OCI-LY1 (cell line): ENCODE measurements at regions not wholly inside any gene's neighbourhood (a gene's known extent, or its start where the extent isn't known, plus 50 kb on each side); places are given as distances from the start of the nearest gene placed in this dataset.

Experiments used
- H2AFZ ChIP-seq: fragments of 200-600 bp; sonication (generic), shearing (Covaris generic); 2 replicates; pipeline ENCODE4 v1.6.0; 2014; ENCODE audit warnings: antibody characterized with exemption, mild to moderate bottlenecking, low read length
- H3F3A ChIP-seq: fragments of 200-600 bp; sonication (generic), shearing (Covaris generic); 2 replicates; pipeline ENCODE4 v1.6.0; 2014; ENCODE audit warnings: mild to moderate bottlenecking, antibody characterized with exemption, low read length, moderate library complexity; ENCODE audit not compliant: insufficient read depth
- H3K27ac ChIP-seq: fragments of 200-600 bp; sonication (generic); 2 replicates; pipeline ENCODE4 v1.5.1; 2014; ENCODE audit warnings: low read length, mixed run types, mild to moderate bottlenecking, low read depth; ENCODE audit not compliant: poor library complexity, severe bottlenecking
- H3K27me3 ChIP-seq: fragments of 200-600 bp; sonication (generic); 2 replicates; pipeline ENCODE4 v1.6.0; 2014; ENCODE audit warnings: antibody characterized with exemption, mild to moderate bottlenecking, low read length, moderate library complexity; ENCODE audit not compliant: insufficient read depth
- H3K36me3 ChIP-seq: fragments of 200-600 bp; sonication (generic); 2 replicates; pipeline ENCODE4 v1.6.1; 2014; ENCODE audit warnings: mild to moderate bottlenecking, antibody characterized with exemption, low read length, moderate library complexity, mixed read lengths; ENCODE audit not compliant: insufficient read depth
- H3K4me1 ChIP-seq: fragments of 200-600 bp; sonication (generic); 2 replicates; pipeline ENCODE4 v1.5.1; 2014; ENCODE audit warnings: mild to moderate bottlenecking, low read length, moderate library complexity; ENCODE audit not compliant: insufficient read depth, severe bottlenecking
- H3K4me2 ChIP-seq: fragments of 200-600 bp; sonication (generic), shearing (Covaris generic); 2 replicates; pipeline ENCODE4 v1.6.1; 2014; ENCODE audit warnings: low read length
- H3K4me3 ChIP-seq: fragments of 200-600 bp; sonication (generic); 2 replicates; pipeline ENCODE4 v1.5.1; 2014; ENCODE audit warnings: low read length, low read depth, mild to moderate bottlenecking, mixed read lengths; ENCODE audit not compliant: poor library complexity, severe bottlenecking
- H3K79me2 ChIP-seq: fragments of 200-600 bp; shearing (Covaris generic); 2 replicates; pipeline ENCODE4 v1.6.1; 2016; ENCODE audit warnings: mixed run types, low read length, mixed read lengths; ENCODE audit not compliant: insufficient read depth
- H3K9ac ChIP-seq: fragments of 200-600 bp; sonication (generic), shearing (Covaris generic); 2 replicates; pipeline ENCODE4 v1.6.1; 2014; ENCODE audit warnings: mild to moderate bottlenecking, low read length, mixed read lengths
- H3K9me2 ChIP-seq: fragments of 200-600 bp; sonication (generic), shearing (Covaris generic); 2 replicates; pipeline ENCODE4 v1.6.1; 2014; ENCODE audit warnings: low read depth, mild to moderate bottlenecking, low read length, mixed read lengths
- H3K9me3 ChIP-seq: fragments of 200-600 bp; shearing (Covaris generic); 2 replicates; pipeline ENCODE4 v1.6.1; 2014; ENCODE audit warnings: low read length, mixed read lengths
- H4K20me1 ChIP-seq: fragments of 200-600 bp; sonication (generic), shearing (Covaris generic); 2 replicates; pipeline ENCODE4 v1.6.0; 2016; ENCODE audit warnings: mild to moderate bottlenecking, low read length; ENCODE audit not compliant: insufficient read depth
- EZH2 ChIP-seq: fragments of 200-600 bp; sonication (generic), shearing (Covaris generic); IDR thresholded peaks from 2 replicates; pipeline ENCODE4 v1.8.0; 2017; ENCODE audit warnings: borderline replicate concordance, mixed run types, mild to moderate bottlenecking, antibody characterized with exemption, low read length, moderate library complexity, mixed read lengths
- TF ChIP-seq, protein P1 (sequence below): fragments of 200-600 bp; sonication (generic), shearing (Covaris generic); IDR thresholded peaks from 2 replicates; pipeline ENCODE4 v1.5.1; 2017; ENCODE audit warnings: mild to moderate bottlenecking, antibody characterized with exemption, low read length, moderate library complexity, mixed read lengths

DNA sequence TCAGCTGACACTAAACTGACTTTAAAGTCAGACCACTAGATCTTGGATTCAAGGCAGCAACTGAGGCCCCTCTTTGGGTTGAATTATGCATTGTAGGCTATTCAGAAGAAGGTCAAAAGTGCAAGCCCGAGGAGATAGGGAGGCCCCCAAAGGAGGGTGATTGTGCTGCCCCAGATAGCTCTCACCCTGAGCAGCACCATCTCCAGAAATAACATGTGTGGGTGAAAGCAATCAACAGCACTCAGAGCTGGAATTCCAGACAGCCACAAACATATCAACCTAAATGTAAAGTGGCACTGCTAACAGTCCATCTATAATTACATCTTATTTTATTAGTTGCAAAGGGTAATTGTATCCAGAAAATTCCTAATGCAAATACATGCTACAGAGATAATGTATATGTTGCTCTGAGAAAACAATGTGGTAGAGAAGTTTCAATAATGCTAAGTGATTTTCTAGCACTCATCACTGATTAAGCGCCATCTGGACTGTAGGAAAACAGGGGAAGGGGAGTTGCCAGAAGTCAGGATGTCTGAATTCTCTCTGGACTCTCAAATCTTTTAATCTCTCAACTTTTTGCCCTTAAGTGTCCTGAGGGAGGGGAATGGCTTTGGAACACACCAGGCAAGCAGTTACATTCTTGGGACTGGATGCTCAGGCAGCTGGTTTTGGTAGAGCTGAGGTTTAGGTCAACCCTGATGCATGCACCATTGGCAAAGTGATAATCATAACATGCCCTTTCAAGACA, 61.8 kb upstream of the SFRP2 start:
- no peaks in the 10 kb centered on the region for H3K79me2 ChIP-seq

DNA sequence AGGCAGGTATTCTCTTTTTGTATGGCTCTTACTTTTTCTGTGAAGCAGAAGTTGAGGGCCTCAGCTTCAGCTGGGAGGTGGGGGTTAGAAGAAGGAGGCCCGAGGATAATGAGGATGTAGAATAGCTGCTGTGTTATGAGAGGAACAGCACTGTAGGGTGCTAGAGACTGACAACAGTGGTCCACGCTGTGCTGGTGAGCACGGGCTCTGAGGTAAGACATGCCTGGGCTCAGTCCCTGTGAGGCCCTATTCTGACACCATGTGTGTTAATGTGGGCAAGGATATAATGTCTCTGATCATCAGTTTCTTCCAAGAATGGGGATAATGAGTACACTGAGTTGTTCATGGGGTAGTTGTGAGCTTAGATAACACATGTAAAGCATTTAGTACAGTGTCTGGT, 55.3 kb upstream of the SFRP2 start:
- H3K79me2 ChIP-seq, result no peaks in the 10 kb centered on the region
- H3F3A ChIP-seq, result no peaks in the 10 kb centered on the region
- no peaks in the 10 kb centered on the region for H4K20me1 ChIP-seq
- H3K9me2 ChIP-seq, result no peaks in the 10 kb centered on the region
- H3K27ac ChIP-seq, result no peak overlapping the region
- H3K27me3 ChIP-seq, result no peaks in the 10 kb centered on the region
- H2AFZ ChIP-seq, result no peak overlapping the region
- TF ChIP-seq, protein P1, sequence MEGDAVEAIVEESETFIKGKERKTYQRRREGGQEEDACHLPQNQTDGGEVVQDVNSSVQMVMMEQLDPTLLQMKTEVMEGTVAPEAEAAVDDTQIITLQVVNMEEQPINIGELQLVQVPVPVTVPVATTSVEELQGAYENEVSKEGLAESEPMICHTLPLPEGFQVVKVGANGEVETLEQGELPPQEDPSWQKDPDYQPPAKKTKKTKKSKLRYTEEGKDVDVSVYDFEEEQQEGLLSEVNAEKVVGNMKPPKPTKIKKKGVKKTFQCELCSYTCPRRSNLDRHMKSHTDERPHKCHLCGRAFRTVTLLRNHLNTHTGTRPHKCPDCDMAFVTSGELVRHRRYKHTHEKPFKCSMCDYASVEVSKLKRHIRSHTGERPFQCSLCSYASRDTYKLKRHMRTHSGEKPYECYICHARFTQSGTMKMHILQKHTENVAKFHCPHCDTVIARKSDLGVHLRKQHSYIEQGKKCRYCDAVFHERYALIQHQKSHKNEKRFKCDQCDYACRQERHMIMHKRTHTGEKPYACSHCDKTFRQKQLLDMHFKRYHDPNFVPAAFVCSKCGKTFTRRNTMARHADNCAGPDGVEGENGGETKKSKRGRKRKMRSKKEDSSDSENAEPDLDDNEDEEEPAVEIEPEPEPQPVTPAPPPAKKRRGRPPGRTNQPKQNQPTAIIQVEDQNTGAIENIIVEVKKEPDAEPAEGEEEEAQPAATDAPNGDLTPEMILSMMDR, result no peak
- no peak for TF ChIP-seq EZH2
- no peaks in the 10 kb centered on the region for H3K36me3 ChIP-seq
- no peaks in the 10 kb centered on the region for H3K9me3 ChIP-seq
- no peak overlapping the region for H3K9ac ChIP-seq
- no peaks in the 10 kb centered on the region for H3K4me1 ChIP-seq
- H3K4me2 ChIP-seq, result no peak overlapping the region
- no peak overlapping the region for H3K4me3 ChIP-seq

More for the DNA sequence above, 61.8 kb upstream of the SFRP2 start:
- Histone ChIP-seq H2AFZ (no peak overlapping the region), H3K27ac (no peak overlapping the region), H3K4me3 (no peak overlapping the region), H3K9me3 (no peaks in the 10 kb centered on the region), H3K4me1 (no peaks in the 10 kb centered on the region), H3K27me3 (no peaks in the 10 kb centered on the region), H3K4me2 (no peak overlapping the region), H3F3A (no peaks in the 10 kb centered on the region), H3K9ac (no peak overlapping the region), H3K9me2 (no peaks in the 10 kb centered on the region), H3K36me3 (no peaks in the 10 kb centered on the region), H4K20me1 (no peaks in the 10 kb centered on the region)
- no peak for TF ChIP-seq EZH2
- TF ChIP-seq, protein P1, result no peak
